SK-N-DZ (cell line): ENCODE measurements at regions not wholly inside any gene's neighbourhood (a gene's known extent, or its start where the extent isn't known, plus 50 kb on each side); places are given as distances from the start of the nearest gene placed in this dataset.
"Not testable (repeated sequence)": the region's sequence is repeated elsewhere in the genome, so short reads cannot be mapped to it uniquely, and the experiment has no call there.

Source experiments
- DNase-seq: peaks from one replicate; pipeline ENCODE4 v3.0.0-alpha.2; 2015; ENCODE audit warnings: low spot score

DNA sequence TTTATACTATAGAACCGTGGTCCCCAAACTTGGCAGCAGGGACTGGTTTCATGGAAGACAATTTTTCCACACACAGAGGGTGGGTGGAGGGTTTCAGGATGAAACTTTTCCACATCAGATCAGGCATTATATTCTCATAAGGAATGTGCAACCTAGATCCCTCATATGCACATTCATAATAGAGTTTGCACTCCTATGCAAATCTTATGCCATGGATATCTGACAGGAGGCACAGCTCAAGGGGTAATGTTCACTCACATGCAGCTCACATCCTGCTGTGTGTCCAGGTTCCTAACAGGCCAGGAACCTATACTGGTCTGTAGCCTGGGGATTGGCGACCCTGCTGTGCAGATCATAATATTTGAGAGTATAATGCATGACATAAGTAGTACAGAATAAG, 1802.2 kb upstream of the ACO1 start:
- no peak for DNase-seq

- DNase-seq: no peak
Observed at GRCh38 chr9:30584559-30584958, 1799.9 kb upstream of the ACO1 start.

GRCh38 chr9:30591461-30591860, 1793.0 kb upstream of the ACO1 start:
- no peak for DNase-seq

DNA sequence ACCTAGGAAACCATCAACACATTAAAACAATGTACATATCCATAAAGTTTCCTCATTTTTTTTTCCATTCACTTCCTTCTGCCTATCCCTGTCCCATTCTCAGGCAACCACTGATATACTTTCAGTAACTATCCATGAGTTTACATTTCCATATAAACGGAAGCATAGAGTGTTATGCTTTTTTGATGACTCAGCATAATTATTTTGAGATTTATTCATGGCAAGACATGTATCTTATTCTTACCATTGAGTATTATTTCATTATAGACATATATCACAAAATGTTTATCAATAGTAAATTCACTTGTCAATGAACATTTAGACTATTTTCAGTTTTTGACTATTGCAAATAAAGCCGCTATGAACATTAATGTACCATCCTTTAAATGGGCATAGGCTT, 1786.8 kb upstream of the ACO1 start:
- no peak for DNase-seq

DNA sequence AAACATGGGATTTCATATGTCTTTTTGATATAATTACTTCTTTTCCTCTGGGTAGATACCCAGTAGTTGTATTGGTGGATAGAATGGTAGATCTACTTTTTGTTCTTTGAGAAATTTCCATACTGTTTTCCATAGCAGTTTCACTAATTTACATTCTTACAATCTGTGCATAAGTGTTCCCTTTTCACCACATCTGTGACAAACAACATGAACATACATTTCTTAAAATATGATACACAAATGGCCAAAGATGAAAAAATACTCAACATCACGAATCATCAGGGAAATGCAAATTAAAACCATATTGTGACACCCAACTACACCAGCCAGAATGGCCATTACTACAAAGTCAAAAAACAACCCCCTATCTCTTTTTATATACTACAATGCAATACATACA, 1778.5 kb upstream of the ACO1 start:
- no peak for DNase-seq

GRCh38 chr9:30609713-30610112, 1774.7 kb upstream of the ACO1 start:
- DNase-seq: no peak

DNA sequence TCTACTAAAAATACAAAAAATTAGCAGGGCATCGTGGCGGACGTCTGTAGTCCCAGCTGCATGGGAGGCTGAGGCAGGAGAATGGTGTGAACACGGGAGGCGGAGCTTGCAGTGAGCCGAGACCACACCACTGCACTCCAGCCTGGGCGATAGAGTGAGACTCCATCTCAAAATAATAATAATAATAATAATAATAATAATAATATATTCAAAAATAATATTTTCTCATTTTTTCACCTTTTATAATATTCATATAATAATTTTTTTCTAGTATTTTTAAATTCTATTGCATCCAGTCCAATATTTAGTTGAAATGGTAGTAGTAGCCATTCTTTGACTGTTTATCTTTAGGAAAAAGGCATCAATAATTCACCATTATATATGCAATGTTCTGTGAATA, 1767.7 kb upstream of the ACO1 start:
- not testable (repeated sequence) for DNase-seq

- no peak for DNase-seq
Observed at GRCh38 chr9:30622561-30622960, 1761.9 kb upstream of the ACO1 start.

DNA sequence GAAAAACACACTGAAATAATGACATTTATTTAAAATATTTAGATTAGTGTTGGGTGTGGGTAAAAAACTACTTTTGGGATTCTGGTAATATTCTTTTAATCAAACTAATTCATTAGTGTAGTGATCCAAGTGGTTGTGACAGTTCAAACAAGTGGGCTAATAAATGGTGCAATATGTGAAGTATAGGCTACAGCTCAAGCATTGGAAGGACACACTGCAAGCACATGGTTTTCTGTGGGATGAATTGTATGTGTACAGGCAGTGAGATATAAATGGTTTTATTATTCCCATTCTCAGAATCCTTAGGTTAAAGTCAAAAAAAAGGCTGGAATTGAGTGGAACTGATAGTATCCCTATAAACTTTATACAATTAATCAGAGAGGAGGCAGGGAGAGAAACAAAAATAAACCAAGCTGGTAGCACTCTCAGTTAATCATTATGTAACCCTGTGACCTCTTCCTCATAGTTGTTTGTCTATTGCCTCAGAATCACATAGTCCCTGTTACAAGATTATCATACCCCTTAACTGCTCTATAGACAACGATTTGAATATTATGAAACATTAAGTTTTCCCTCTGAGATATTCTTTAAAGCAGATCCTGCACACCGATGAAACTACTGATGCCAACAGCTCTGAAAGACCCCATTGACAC, 1755.4 kb upstream of the ACO1 start:
- DNase-seq: no peak

DNA sequence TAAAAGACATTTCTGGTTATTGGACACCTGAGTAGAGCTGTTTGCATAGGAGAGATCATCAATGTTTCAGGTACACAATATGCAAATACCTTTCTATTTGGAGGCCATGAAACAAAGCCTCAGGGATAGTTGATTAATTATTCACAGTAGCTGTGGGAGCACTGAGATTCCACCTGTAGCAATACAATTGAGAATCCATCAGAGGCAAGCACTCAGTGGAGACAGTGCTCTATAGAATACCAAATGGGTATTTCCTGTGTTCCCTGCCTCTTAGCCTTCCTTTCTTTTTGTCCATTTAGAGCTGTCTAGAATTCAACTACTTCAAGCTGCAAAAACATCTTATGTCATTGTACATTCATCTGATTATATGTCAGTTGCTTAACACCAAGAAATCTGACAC, 1754.0 kb upstream of the ACO1 start:
- DNase-seq: no peak

- peak; percentile 6 for DNase-seq
Observed at GRCh38 chr9:30646639-30647038, 1737.8 kb upstream of the ACO1 start.

DNA sequence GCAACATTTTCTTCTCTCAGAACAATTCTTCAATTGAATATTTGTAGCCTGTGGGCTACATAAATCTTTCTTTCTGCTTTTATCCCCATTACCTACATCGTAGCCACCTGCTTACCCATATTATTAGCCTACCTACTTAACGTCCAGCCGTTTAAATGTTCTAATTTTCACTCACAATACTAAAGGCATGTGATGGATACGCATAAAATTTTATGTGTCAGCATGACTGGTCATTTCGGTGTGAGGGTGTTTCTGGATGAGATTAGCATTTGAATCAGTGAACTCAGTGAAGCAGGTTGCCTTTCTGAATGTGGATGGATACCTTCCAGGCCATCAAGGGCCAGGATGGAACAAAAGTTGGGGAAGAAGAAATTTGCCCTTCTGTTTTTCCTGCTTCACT, 1722.5 kb upstream of the ACO1 start:
- no peak for DNase-seq

DNA sequence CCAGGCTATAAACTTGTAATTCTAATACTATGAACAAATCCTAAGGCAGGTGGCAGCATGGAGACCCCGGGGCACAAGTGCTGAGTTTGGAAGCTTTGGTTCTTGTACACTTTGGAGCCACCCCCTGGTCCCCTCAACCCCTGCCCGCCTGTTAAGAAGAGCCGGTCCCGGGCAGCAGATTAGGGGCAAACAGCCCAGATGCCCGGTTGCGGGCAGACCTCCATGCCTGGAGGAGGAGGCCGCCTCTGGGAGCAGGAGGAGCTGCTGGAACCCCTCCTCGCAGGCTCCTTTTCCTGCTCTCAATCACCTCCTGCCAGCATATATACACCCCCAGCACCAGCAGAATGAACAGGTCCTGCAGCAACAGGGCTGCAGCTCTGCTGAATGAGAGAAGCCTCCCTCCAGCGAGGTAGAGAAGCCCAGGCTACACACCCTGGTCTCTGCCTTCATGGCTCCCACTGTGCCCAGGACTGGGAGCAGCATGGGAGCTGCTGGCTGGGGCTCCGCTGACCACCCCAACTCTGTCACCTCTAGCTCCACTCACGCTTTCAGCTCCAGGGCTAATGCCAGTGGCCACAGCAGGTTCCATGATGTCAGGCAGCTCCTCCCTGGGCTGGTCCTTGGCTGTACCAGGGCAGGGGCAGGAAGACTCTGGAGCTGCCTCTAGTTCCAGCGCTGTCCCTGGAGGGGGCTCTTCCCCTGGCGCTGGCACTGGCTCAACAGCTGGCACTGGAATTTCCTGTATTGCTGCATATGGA, 1713.5 kb upstream of the ACO1 start:
- DNase-seq: no peak

GRCh38 chr9:30673132-30673531, 1711.3 kb upstream of the ACO1 start:
- no peak for DNase-seq

- DNase-seq: no peak
Observed at GRCh38 chr9:30676651-30677050, 1707.8 kb upstream of the ACO1 start.

DNA sequence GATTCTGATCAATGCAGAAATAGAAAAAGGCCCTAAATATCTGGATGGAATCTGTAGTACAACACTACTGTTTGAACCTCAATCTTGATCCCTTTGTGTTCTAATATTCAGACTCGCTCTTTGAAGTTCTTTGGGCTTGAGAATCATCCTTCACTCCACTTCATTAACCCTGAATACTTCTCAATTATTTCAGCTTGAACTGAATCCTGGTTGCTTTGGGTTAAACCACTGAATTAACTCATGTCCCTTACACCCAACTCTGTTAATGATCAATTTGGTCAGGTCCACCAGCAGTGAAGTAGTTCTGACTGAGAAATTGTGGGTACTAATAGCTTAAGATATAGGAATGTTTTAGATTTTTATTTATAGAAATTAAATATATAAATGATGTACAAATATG, 1707.2 kb upstream of the ACO1 start:
- DNase-seq: no peak

DNA sequence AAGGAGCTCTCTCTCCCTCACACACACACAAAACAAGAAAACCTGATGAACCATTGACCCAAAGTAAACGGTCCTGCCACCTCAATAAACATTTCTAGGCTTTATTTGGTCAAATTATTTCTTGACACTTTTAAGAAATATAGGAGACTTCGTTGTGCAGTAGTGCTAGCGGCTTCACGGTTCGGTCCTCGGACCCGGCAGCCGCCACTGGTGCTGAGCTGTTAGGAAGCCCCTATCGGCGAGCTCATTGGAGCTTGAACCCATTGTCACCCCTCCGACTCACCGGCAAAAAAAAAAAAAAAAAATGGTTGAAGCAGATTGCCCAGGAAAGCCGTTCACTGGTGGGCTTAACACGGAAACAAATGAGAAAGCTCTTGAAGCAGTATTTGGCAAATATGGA, 1695.6 kb upstream of the ACO1 start:
- DNase-seq: no peak

GRCh38 chr9:30697958-30698357, 1686.5 kb upstream of the ACO1 start:
- no peak for DNase-seq

- no peak for DNase-seq
Observed at GRCh38 chr9:30711591-30711990, 1672.9 kb upstream of the ACO1 start.

DNA sequence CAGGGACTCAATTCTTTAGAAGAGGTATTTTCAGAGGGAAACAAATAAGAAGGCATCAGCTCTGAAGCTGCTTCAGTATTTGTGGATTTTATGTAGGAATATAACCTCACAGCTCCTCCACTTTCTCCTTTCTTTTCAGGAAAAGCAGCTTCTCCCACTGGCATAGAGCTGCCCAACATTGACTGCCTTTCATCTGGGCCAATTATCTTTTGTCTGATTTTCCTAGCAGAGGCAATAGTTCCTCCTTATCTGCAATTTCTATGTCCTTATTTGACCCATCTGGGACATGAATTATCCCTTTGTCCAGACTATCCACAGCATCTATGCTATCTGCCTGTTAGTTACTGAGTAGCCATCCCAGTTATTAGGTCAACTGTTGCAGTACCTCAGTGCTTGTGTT, 1671.2 kb upstream of the ACO1 start:
- DNase-seq: peak; percentile 85

DNA sequence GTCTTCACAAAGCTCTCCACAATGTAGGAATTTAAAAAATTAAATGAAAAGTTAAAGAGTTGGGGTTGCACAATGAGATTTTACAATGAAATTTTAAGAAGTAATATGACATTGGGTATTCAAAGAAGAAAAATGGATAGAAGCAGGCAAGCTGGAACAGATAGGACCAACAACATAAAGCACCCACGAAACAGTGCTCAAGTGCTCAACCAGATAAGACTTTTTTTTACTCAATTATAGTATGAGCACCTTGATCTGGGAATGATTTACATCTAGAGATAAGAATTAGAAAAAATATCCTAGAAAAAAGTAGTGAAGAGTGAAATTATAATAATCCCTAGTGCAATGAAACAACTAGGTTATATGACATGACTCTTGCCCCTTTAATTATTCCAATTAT, 1670.1 kb upstream of the ACO1 start:
- peak; percentile 51 for DNase-seq

- DNase-seq: no peak
Observed at GRCh38 chr9:30718483-30718882, 1666.0 kb upstream of the ACO1 start.

DNA sequence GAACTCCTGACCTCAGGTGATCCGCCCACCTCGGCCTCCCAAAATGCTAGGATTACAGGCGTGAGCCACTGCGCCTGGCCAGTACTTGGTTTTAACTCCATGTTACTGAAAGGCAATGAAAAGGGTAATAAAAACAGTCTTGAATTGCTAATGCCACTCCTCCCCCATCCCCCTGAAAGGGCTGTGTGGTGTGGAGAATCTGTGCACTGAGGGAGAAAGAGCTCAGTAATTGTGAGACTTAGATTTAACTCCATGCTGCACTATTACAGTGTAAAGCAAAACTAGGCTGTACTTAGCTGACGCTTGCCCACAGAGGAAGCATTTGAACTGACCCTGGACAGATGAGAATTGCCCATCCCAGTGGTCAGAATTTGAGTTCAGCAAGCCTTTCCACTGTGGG, 1662.4 kb upstream of the ACO1 start:
- no peak for DNase-seq

DNA sequence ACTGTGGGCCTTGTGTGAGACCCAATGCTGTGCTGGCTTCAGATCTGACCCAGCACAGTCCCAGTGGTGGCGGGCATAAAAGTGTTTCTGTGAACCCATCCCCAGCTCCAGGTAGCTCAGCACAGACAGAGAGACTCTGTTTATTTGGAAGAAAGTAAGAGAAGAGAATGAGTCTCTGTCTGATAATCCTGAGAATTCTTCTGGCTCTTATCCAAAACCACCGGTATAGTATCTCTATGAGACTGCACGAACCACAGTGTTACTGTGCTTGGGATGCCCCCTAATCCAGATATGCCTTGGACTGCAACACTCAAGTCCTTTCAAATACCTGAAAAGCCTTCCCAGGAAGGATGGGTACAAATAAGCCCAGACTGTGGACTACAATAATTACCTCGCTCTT, 1660.8 kb upstream of the ACO1 start:
- DNase-seq: no peak
